H1 (cell line): ENCODE measurements at regions not wholly inside any gene's neighbourhood (a gene's known extent, or its start where the extent isn't known, plus 50 kb on each side); places are given as distances from the start of the nearest gene placed in this dataset.

ENCODE experiments used
- CTCF ChIA-PET: fragments of 300-600 bp; sonication (Branson Sonifier 250); formaldehyde crosslinking; loops from one replicate; lab custom pipeline; 2021; ENCODE audit not compliant: partially characterized antibody; lab: Charles Lee
- POLR2A ChIA-PET: fragments of 300-600 bp; sonication (Branson Sonifier 250); formaldehyde crosslinking; loops from one replicate; lab custom pipeline; 2021; ENCODE audit warnings: inconsistent platforms; ENCODE audit not compliant: partially characterized antibody; lab: Charles Lee
- DNase-seq, 2 experiments: peaks; one replicate each; pipeline versions ENCODE4 v3.0.0 to v3.0.0-alpha.2; 2010 to 2022; ENCODE audit warnings: low spot score in 2 of 2, low read depth in 1 of 2, mixed read lengths in 1 of 2
- FAIRE-seq: peaks from 2 replicates; lab custom pipeline; 2011; peaks lifted over from hg19 to GRCh38; lab: Jason Lieb, UNC
- H2AFZ ChIP-seq: 2 replicates; pipeline ENCODE4 v1.8.1; 2012; ENCODE audit warnings: low read length, inconsistent platforms
- H2AK5ac ChIP-seq: 2 replicates; pipeline ENCODE4 v1.6.1; 2013; ENCODE audit warnings: low read depth, low read length
- H2BK120ac ChIP-seq: replicated peaks from 2 replicates; pipeline ENCODE3; 2013; ENCODE audit warnings: low read depth, low read length, inconsistent platforms
- H2BK12ac ChIP-seq: 2 replicates; pipeline ENCODE4 v1.6.1; 2013; ENCODE audit warnings: low read depth, low read length
- H2BK15ac ChIP-seq: 2 replicates; pipeline ENCODE4 v1.6.1; 2013; ENCODE audit warnings: low read length
- H2BK20ac ChIP-seq: 2 replicates; pipeline ENCODE4 v1.6.1; 2013; ENCODE audit warnings: low read length
- H2BK5ac ChIP-seq: 2 replicates; pipeline ENCODE4 v1.6.1; 2013; ENCODE audit warnings: low read depth, low read length
- H3K14ac ChIP-seq: 2 replicates; pipeline ENCODE4 v1.6.1; 2013; ENCODE audit warnings: inconsistent platforms; ENCODE audit not compliant: insufficient read length
- H3K18ac ChIP-seq: 2 replicates; pipeline ENCODE4 v1.6.1; 2013; ENCODE audit warnings: low read length; ENCODE audit errors: extremely low read depth
- H3K23ac ChIP-seq: 2 replicates; pipeline ENCODE4 v1.6.1; 2013; ENCODE audit warnings: inconsistent platforms; ENCODE audit not compliant: insufficient read length
- H3K23me2 ChIP-seq: 2 replicates; pipeline ENCODE4 v1.6.1; 2013; ENCODE audit warnings: low read depth, low read length
- H3K27ac ChIP-seq: 2 replicates; pipeline ENCODE4 v1.6.1; 2011; ENCODE audit warnings: low read depth, low read length, inconsistent platforms
- H3K27me3 ChIP-seq, 4 experiments: replicated peaks in 1 of 4; 1 replicate in 1 of 4; 2 replicates in 3 of 4; pipeline versions ENCODE4 v1.6.1 to v1.8.1; 2011 to 2013; ENCODE audit warnings: low read length in 3 of 4, mild to moderate bottlenecking in 3 of 4, inconsistent platforms in 2 of 4, mixed read lengths in 2 of 4, moderate library complexity in 1 of 4; ENCODE audit not compliant: control insufficient read depth in 3 of 4, insufficient read depth in 3 of 4; ENCODE audit errors: extremely low read depth in 1 of 4
- H3K36me3 ChIP-seq, 4 experiments: 2 replicates each; pipeline versions ENCODE4 v1.6.1 to v1.8.1; 2011 to 2013; ENCODE audit warnings: mild to moderate bottlenecking in 4 of 4, low read length in 3 of 4, moderate library complexity in 2 of 4, control low read depth in 1 of 4, inconsistent platforms in 1 of 4; ENCODE audit not compliant: insufficient read depth in 4 of 4, control insufficient read depth in 2 of 4
- H3K4ac ChIP-seq: replicated peaks from 2 replicates; pipeline ENCODE3; 2013; ENCODE audit warnings: low read length, low read depth, mixed read lengths, inconsistent platforms; ENCODE audit not compliant: insufficient read length
- H3K4me1 ChIP-seq, 4 experiments: replicated peaks in 1 of 4; 1 replicate in 1 of 4; 2 replicates in 3 of 4; pipeline versions ENCODE4 v1.6.1 to v1.8.1; 2011 to 2013; ENCODE audit warnings: low read length in 3 of 4, inconsistent platforms in 2 of 4, mixed read lengths in 1 of 4; ENCODE audit not compliant: insufficient read depth in 4 of 4, control insufficient read depth in 3 of 4
- H3K4me2 ChIP-seq, 2 experiments: 2 replicates each; pipeline versions ENCODE4 v1.6.1 to v1.8.1; 2011 to 2013; ENCODE audit warnings: low read depth in 2 of 2, low read length in 2 of 2, control low read depth in 1 of 2, inconsistent platforms in 1 of 2, mild to moderate bottlenecking in 1 of 2; ENCODE audit not compliant: insufficient read depth in 1 of 2
- H3K4me3 ChIP-seq, 4 experiments: fragments of 200-600, 300-600 bp in 1 of 4; sonication (generic), shearing (Covaris generic), sonication (Bioruptor Twin) in 1 of 4; 2 replicates each; pipeline versions ENCODE4 v1.5.1 to v1.8.1; 2011 to 2016; ENCODE audit warnings: low read length in 4 of 4, low read depth in 3 of 4, control low read depth in 2 of 4, inconsistent platforms in 2 of 4, mild to moderate bottlenecking in 2 of 4, mixed read lengths in 1 of 4, moderate library complexity in 1 of 4; ENCODE audit not compliant: insufficient read depth in 2 of 4; ENCODE audit errors: extremely low read depth in 1 of 4
- H3K56ac ChIP-seq: replicated peaks from 2 replicates; pipeline ENCODE3; 2013; ENCODE audit warnings: low read depth, mild to moderate bottlenecking, mixed read lengths, low read length, inconsistent platforms; ENCODE audit not compliant: insufficient read length
- H3K79me1 ChIP-seq: 2 replicates; pipeline ENCODE4 v1.6.1; 2013; ENCODE audit warnings: low read depth, low read length, control low read depth
- H3K79me2 ChIP-seq, 2 experiments: 2 replicates each; pipeline versions ENCODE4 v1.6.1 to v1.8.1; 2012 to 2013; ENCODE audit warnings: low read length in 2 of 2, mild to moderate bottlenecking in 2 of 2, inconsistent platforms in 1 of 2; ENCODE audit not compliant: insufficient read depth in 2 of 2, control insufficient read depth in 1 of 2
- H3K9ac ChIP-seq, 4 experiments: replicated peaks in 1 of 4; 1 replicate in 1 of 4; 2 replicates in 3 of 4; pipeline versions ENCODE4 v1.6.1 to v1.8.1; 2011 to 2013; ENCODE audit warnings: low read depth in 3 of 4, low read length in 3 of 4, control low read depth in 2 of 4, mild to moderate bottlenecking in 2 of 4, moderate library complexity in 2 of 4, inconsistent platforms in 1 of 4; ENCODE audit errors: extremely low read depth in 1 of 4
- H3K9me3 ChIP-seq, 2 experiments: 2 replicates each; pipeline versions ENCODE4 v1.6.1 to v1.8.1; 2012 to 2013; ENCODE audit warnings: mild to moderate bottlenecking in 2 of 2, moderate library complexity in 2 of 2, control low read depth in 1 of 2, inconsistent platforms in 1 of 2, low read depth in 1 of 2, low read length in 1 of 2, mixed read lengths in 1 of 2; ENCODE audit not compliant: insufficient read depth in 2 of 2
- H4K20me1 ChIP-seq, 2 experiments: replicated peaks in 1 of 2; 2 replicates each; pipeline versions ENCODE3 to v1.8.1; 2011 to 2013; ENCODE audit warnings: inconsistent platforms in 2 of 2, low read length in 2 of 2, mild to moderate bottlenecking in 1 of 2; ENCODE audit not compliant: insufficient read depth in 2 of 2, control insufficient read depth in 1 of 2
- H4K5ac ChIP-seq: 2 replicates; pipeline ENCODE4 v1.6.1; 2013; ENCODE audit warnings: low read length, low read depth, mixed read lengths, inconsistent platforms; ENCODE audit not compliant: insufficient read length
- H4K8ac ChIP-seq: 2 replicates; pipeline ENCODE4 v1.8.0; 2013; ENCODE audit warnings: mild to moderate bottlenecking, moderate library complexity, low read length, inconsistent platforms; ENCODE audit not compliant: insufficient read depth; ENCODE audit errors: extremely low read depth
- H4K91ac ChIP-seq: replicated peaks from 2 replicates; pipeline ENCODE3; 2013; ENCODE audit warnings: low read length, mixed read lengths, inconsistent platforms; ENCODE audit not compliant: insufficient read length
- CBX8 ChIP-seq: fragments of 300-800, 300-1000 bp; sonication (generic); IDR thresholded peaks from 2 replicates; pipeline ENCODE4 v1.7.1; 2016; ENCODE audit warnings: low read depth, low read length, borderline replicate concordance
- POLR2A ChIP-seq, 2 experiments: IDR thresholded peaks; 1 replicate in 1 of 2; 2 replicates in 1 of 2; pipeline ENCODE4 v1.6.1; 2011; ENCODE audit warnings: low read depth in 2 of 2, low read length in 2 of 2, mild to moderate bottlenecking in 2 of 2; ENCODE audit errors: control extremely low read depth in 1 of 2
- RAD21 ChIP-seq, 2 experiments: IDR thresholded peaks in 1 of 2; conservative IDR thresholded peaks in 1 of 2; 2 replicates each; pipeline ENCODE4 v1.6.1; 2011; ENCODE audit warnings: low read depth in 2 of 2, low read length in 2 of 2, improper control_type of control experiment in 1 of 2, inconsistent platforms in 1 of 2, mild to moderate bottlenecking in 1 of 2, moderate library complexity in 1 of 2
- TAF7 ChIP-seq: optimal IDR thresholded peaks from 2 replicates; pipeline ENCODE3; 2011; ENCODE audit warnings: low read depth, mild to moderate bottlenecking, inconsistent platforms, low read length, moderate library complexity, borderline replicate concordance
- TCF12 ChIP-seq: IDR thresholded peaks from 2 replicates; pipeline ENCODE4 v1.6.1; 2011; ENCODE audit warnings: low read depth, mild to moderate bottlenecking, low read length
- WGBS, 2 experiments: shearing (Covaris generic) in 1 of 2; methylation state at CpG; one replicate each; pipeline versions ENCODE4 v1.1.6 to v1.1.7; 2013 to 2015; ENCODE audit warnings: low lambda C conversion rate in 2 of 2, mixed read lengths in 2 of 2, inconsistent platforms in 1 of 2, low coverage in 1 of 2, missing lambda C conversion rate in 1 of 2; ENCODE audit not compliant: insufficient replicate concordance in 2 of 2, insufficient coverage in 1 of 2, insufficient read length in 1 of 2; ENCODE audit errors: extremely low coverage in 1 of 2, missing lambda C conversion rate in 1 of 2; 5-methylcytosine and 5-hydroxymethylcytosine counted together

DNA sequence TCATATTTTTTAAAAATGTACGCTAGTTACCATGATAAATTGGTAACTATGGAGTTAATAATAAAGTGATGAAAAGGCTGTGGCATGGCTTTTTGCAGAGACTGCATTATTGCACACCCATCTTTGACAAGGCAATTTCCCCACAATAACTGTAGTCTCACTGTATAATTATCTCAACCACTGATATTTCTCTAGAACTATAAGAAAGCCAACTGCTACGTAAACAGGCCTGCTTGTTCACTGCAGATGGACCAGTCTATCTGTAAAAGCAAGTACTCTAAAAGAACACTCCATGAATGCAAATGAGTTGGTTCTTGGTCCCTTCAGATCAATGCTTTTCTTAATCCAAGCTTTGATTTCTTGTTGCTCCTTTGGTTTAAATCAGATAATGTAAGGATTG lies 218.7 kb downstream of the RBM43 start:
- Histone ChIP-seq H3K79me2 (no peaks in the 10 kb centered on the region), H3K23me2 (no peaks in the 10 kb centered on the region), H3K4me3 (no peak overlapping the region), H3K36me3 (no peaks in the 10 kb centered on the region), H3K4ac (no peak overlapping the region), H3K4me1 (0 out of 7 replicates have a peak, but pooled peaks cover 0 to 2% (median 0%) of the 10 kb centered on the region in 4 experiments), H3K23ac (no peak overlapping the region), H2BK15ac (no peak overlapping the region), H2AFZ (no peak overlapping the region), H3K9ac (no peak overlapping the region), H3K79me1 (no peaks in the 10 kb centered on the region), H2AK5ac (no peak overlapping the region), H3K14ac (no peak overlapping the region), H4K91ac (no peak overlapping the region), H3K27me3 (no peaks in the 10 kb centered on the region), H2BK5ac (no peak overlapping the region), H3K9me3 (no peaks in the 10 kb centered on the region), H3K18ac (no peak overlapping the region), H2BK12ac (no peak overlapping the region), H3K4me2 (no peak overlapping the region), H2BK20ac (no peak overlapping the region), H3K56ac (no peak overlapping the region), H2BK120ac (no peak overlapping the region), H4K20me1 (no peaks in the 10 kb centered on the region), H3K27ac (no peak overlapping the region), H4K5ac (no peak overlapping the region), H4K8ac (no peak overlapping the region)
- POLR2A ChIA-PET = no interaction called here
- no peak for FAIRE-seq
- CTCF ChIA-PET = interaction anchor here (5.4 kb wide), 1 partner anchor 9 kb away, joined by 30 read pairs; no protein-coding TSS in a partner anchor
- WGBS, 2 experiments = 87% methylated on average over 2 of the region's 2 CpGs; no CpG with 5 or more reads in 1 of the 2 experiments
- no peak for DNase-seq
- TF ChIP-seq TCF12 (no peak), TAF7 (no peak), RAD21 (IDR thresholded peaks at IDR 0.05 in 1 of 2, conservative IDR thresholded peaks at IDR 0.05 in 1 of 2; ENCODE audit: low read depth in 2 of 2, low read length in 2 of 2) (no peak), POLR2A (IDR thresholded peaks at IDR 0.05; ENCODE audit: control extremely low read depth in 1 of 2, low read depth in 2 of 2, low read length in 2 of 2) (no peak), CBX8 (no peak)
